ENCODE measurements at regions not wholly inside any gene's neighbourhood (a gene's known extent, or its start where the extent isn't known, plus 50 kb on each side); places are given as distances from the start of the nearest gene placed in this dataset.

GRCh38 chr2:122251566-122251965, 496.1 kb downstream of the TSN start:
- Histone ChIP-seq H3K9ac (no peak overlapping the region), H3K4me3 (no peak overlapping the region), H3K4me2 (ENCODE audit: unreplicated experiment) (no peak overlapping the region), H3K36me3 (ENCODE audit: low read depth) (no peaks in the 10 kb centered on the region), H3K79me2 (ENCODE audit: insufficient read depth) (no peaks in the 10 kb centered on the region), H3K9me3 (ENCODE audit: low read depth) (no peaks in the 10 kb centered on the region), H3K4me1 (ENCODE audit: insufficient read depth) (0 out of 2 replicates have a peak, but pooled peaks cover 6% of the 10 kb centered on the region), H4K20me1 (ENCODE audit: insufficient read depth) (no peaks in the 10 kb centered on the region), H3F3A (ENCODE audit: insufficient read depth) (no peaks in the 10 kb centered on the region), H3K27me3 (replicated peaks; ENCODE audit: insufficient read depth) (no peaks in the 10 kb centered on the region), H3K27ac (no peak overlapping the region), H2AFZ (no peak overlapping the region), H3K9me2 (ENCODE audit: insufficient read depth) (no peaks in the 10 kb centered on the region)
- 14 to 31% methylated on average over 2 of the region's 2 CpGs for WGBS, 2 experiments (ENCODE audit: low coverage in 1 of 2, low lambda C conversion rate in 2 of 2, missing lambda C conversion rate in 2 of 2)
- no peak for TF ChIP-seq EZH2phosphoT487 (IDR thresholded peaks at IDR 0.05; ENCODE audit: insufficient read depth, low read depth)
- no peak for TF ChIP-seq EZH2 (IDR thresholded peaks at IDR 0.05; ENCODE audit: insufficient read depth, poor library complexity, severe bottlenecking)
- DNase-seq: no peak
- in situ Hi-C loops (cut with MboI): no loop called here

GRCh38 chr2:122255924-122256323, 500.5 kb downstream of the TSN start:
- Histone ChIP-seq H3K4me3 (no peak overlapping the region), H4K20me1 (ENCODE audit: insufficient read depth) (no peaks in the 10 kb centered on the region), H3K4me1 (ENCODE audit: insufficient read depth) (0 out of 2 replicates have a peak, but pooled peaks cover 6% of the 10 kb centered on the region), H3K27me3 (replicated peaks; ENCODE audit: insufficient read depth) (no peaks in the 10 kb centered on the region), H3K9me2 (ENCODE audit: insufficient read depth) (no peaks in the 10 kb centered on the region), H2AFZ (no peak overlapping the region), H3K9ac (no peak overlapping the region), H3K36me3 (ENCODE audit: low read depth) (no peaks in the 10 kb centered on the region), H3K9me3 (ENCODE audit: low read depth) (no peaks in the 10 kb centered on the region), H3K27ac (no peak overlapping the region), H3K4me2 (ENCODE audit: unreplicated experiment) (no peak overlapping the region), H3F3A (ENCODE audit: insufficient read depth) (no peaks in the 10 kb centered on the region), H3K79me2 (ENCODE audit: insufficient read depth) (no peaks in the 10 kb centered on the region)
- in situ Hi-C loops (cut with MboI): no loop called here
- DNase-seq: no peak
- TF ChIP-seq EZH2 (IDR thresholded peaks at IDR 0.05; ENCODE audit: insufficient read depth, poor library complexity, severe bottlenecking): no peak
- TF ChIP-seq EZH2phosphoT487 (IDR thresholded peaks at IDR 0.05; ENCODE audit: insufficient read depth, low read depth): no peak

GRCh38 chr2:122261911-122262310, 506.5 kb downstream of the TSN start:
- H3K27ac ChIP-seq: no peak overlapping the region
- no peak overlapping the region for H3K9ac ChIP-seq
- in situ Hi-C loops (cut with MboI): no loop called here
- H3F3A ChIP-seq (ENCODE audit: insufficient read depth): no peaks in the 10 kb centered on the region
- WGBS, 2 experiments (ENCODE audit: low coverage in 1 of 2, low lambda C conversion rate in 2 of 2, missing lambda C conversion rate in 2 of 2): 28 to 29% methylated on average over 2 of the region's 2 CpGs
- no peaks in the 10 kb centered on the region for H3K9me3 ChIP-seq (ENCODE audit: low read depth)
- no peaks in the 10 kb centered on the region for H3K9me2 ChIP-seq (ENCODE audit: insufficient read depth)
- no peak overlapping the region for H2AFZ ChIP-seq
- no peak for DNase-seq
- H4K20me1 ChIP-seq (ENCODE audit: insufficient read depth): no peaks in the 10 kb centered on the region
- no peak overlapping the region for H3K4me2 ChIP-seq (ENCODE audit: unreplicated experiment)
- H3K79me2 ChIP-seq (ENCODE audit: insufficient read depth): no peaks in the 10 kb centered on the region
- no peaks in the 10 kb centered on the region for H3K4me1 ChIP-seq (ENCODE audit: insufficient read depth)
- H3K4me3 ChIP-seq: no peak overlapping the region
- no peak for TF ChIP-seq EZH2phosphoT487 (IDR thresholded peaks at IDR 0.05; ENCODE audit: insufficient read depth, low read depth)
- no peak for TF ChIP-seq EZH2 (IDR thresholded peaks at IDR 0.05; ENCODE audit: insufficient read depth, poor library complexity, severe bottlenecking)
- no peaks in the 10 kb centered on the region for H3K36me3 ChIP-seq (ENCODE audit: low read depth)
- H3K27me3 ChIP-seq (replicated peaks; ENCODE audit: insufficient read depth): no peaks in the 10 kb centered on the region

- WGBS, 2 experiments (ENCODE audit: low coverage in 1 of 2, low lambda C conversion rate in 2 of 2, missing lambda C conversion rate in 2 of 2): 7 to 22% methylated on average over 1 of the region's 1 CpG
- H3K36me3 ChIP-seq (ENCODE audit: low read depth): no peaks in the 10 kb centered on the region
Observed at GRCh38 chr2:122263746-122264145, 508.3 kb downstream of the TSN start.

GRCh38 chr2:122266636-122267035, 511.2 kb downstream of the TSN start:
- TF ChIP-seq EZH2 (IDR thresholded peaks at IDR 0.05; ENCODE audit: insufficient read depth, poor library complexity, severe bottlenecking) (no peak), EZH2phosphoT487 (IDR thresholded peaks at IDR 0.05; ENCODE audit: insufficient read depth, low read depth) (no peak)
- DNase-seq: no peak
- Histone ChIP-seq H3K27me3 (replicated peaks; ENCODE audit: insufficient read depth) (no peaks in the 10 kb centered on the region), H3K36me3 (ENCODE audit: low read depth) (no peaks in the 10 kb centered on the region), H2AFZ (no peak overlapping the region), H3K4me1 (ENCODE audit: insufficient read depth) (no peaks in the 10 kb centered on the region), H3K79me2 (ENCODE audit: insufficient read depth) (no peaks in the 10 kb centered on the region), H3K9me2 (ENCODE audit: insufficient read depth) (no peaks in the 10 kb centered on the region), H3F3A (ENCODE audit: insufficient read depth) (no peaks in the 10 kb centered on the region), H3K4me2 (ENCODE audit: unreplicated experiment) (no peak overlapping the region), H4K20me1 (ENCODE audit: insufficient read depth) (no peaks in the 10 kb centered on the region), H3K27ac (no peak overlapping the region), H3K4me3 (no peak overlapping the region), H3K9me3 (ENCODE audit: low read depth) (no peaks in the 10 kb centered on the region), H3K9ac (no peak overlapping the region)
- WGBS, 2 experiments (ENCODE audit: low coverage in 1 of 2, low lambda C conversion rate in 2 of 2, missing lambda C conversion rate in 2 of 2): 0 to 4% methylated on average over 1 of the region's 1 CpG
- in situ Hi-C loops (cut with MboI): no loop called here

More at GRCh38 chr2:122263746-122264145, 508.3 kb downstream of the TSN start:
- Histone ChIP-seq H3K9me3 (ENCODE audit: low read depth) (no peaks in the 10 kb centered on the region), H3K4me1 (ENCODE audit: insufficient read depth) (no peaks in the 10 kb centered on the region), H3F3A (ENCODE audit: insufficient read depth) (no peaks in the 10 kb centered on the region), H4K20me1 (ENCODE audit: insufficient read depth) (no peaks in the 10 kb centered on the region), H3K27ac (no peak overlapping the region), H3K4me2 (ENCODE audit: unreplicated experiment) (no peak overlapping the region), H3K4me3 (no peak overlapping the region), H3K27me3 (replicated peaks; ENCODE audit: insufficient read depth) (no peaks in the 10 kb centered on the region), H3K9ac (no peak overlapping the region), H3K79me2 (ENCODE audit: insufficient read depth) (no peaks in the 10 kb centered on the region), H3K9me2 (ENCODE audit: insufficient read depth) (no peaks in the 10 kb centered on the region), H2AFZ (no peak overlapping the region)
- TF ChIP-seq EZH2phosphoT487 (IDR thresholded peaks at IDR 0.05; ENCODE audit: insufficient read depth, low read depth): no peak
- no peak for TF ChIP-seq EZH2 (IDR thresholded peaks at IDR 0.05; ENCODE audit: insufficient read depth, poor library complexity, severe bottlenecking)
- in situ Hi-C loops (cut with MboI): no loop called here
- DNase-seq: peak; percentile 16
